K562 (cell line): ENCODE measurements at regions not wholly inside any gene's neighbourhood (a gene's known extent, or its start where the extent isn't known, plus 50 kb on each side); places are given as distances from the start of the nearest gene placed in this dataset.

Source experiments
- CREB1 ChIP-seq, 2 experiments: sonication (generic) in 1 of 2; formaldehyde crosslinking in 1 of 2; IDR thresholded peaks; 2 replicates each; pipeline versions ENCODE4 v1.6.1 to v1.8.0; 2012 to 2022; ENCODE audit warnings: inconsistent platforms in 1 of 2, mild to moderate bottlenecking in 1 of 2, missing genetic modification reagents in 1 of 2, moderate library complexity in 1 of 2
- ELF1 ChIP-seq: fragments of 200-800 bp; sonication (Bioruptor generic); IDR thresholded peaks from 2 replicates; pipeline ENCODE4 v1.6.1; 2016; ENCODE audit warnings: missing genetic modification characterization, missing compliant biosample characterization
- MGA ChIP-seq: fragments of 450-650 bp; IDR thresholded peaks from 2 replicates; pipeline ENCODE4 v1.6.1; 2016; ENCODE audit warnings: mild to moderate bottlenecking, moderate library complexity
- PHF20 ChIP-seq: fragments of 450-650 bp; IDR thresholded peaks from 2 replicates; pipeline ENCODE4 v1.6.1; 2018; ENCODE audit not compliant: partially characterized antibody
- TSC22D4 ChIP-seq: fragments of 450-650 bp; IDR thresholded peaks from 2 replicates; pipeline ENCODE4 v1.6.1; 2016; ENCODE audit warnings: missing genetic modification characterization, missing biosample characterization, control low read depth
- ZHX1 ChIP-seq: fragments of 150-350 bp; conservative IDR thresholded peaks from 2 replicates; pipeline ENCODE4 v1.6.1; 2014; ENCODE audit warnings: low read length

GRCh38 chr2:204156456-204156855 lies 219.9 kb downstream of the ICOS start (continued):
- TF ChIP-seq MGA (no peak), PHF20 (no peak), CREB1 (IDR thresholded peaks at IDR 0.05) (no peak), CREB1 (CRISPR knock-in tag; IDR thresholded peaks at IDR 0.05) (no peak), ZHX1 (no peak), ELF1 (tag) (no peak), TSC22D4 (no peak)
